Breast epithelium (tissue), 3 donors: ENCODE measurements at regions not wholly inside any gene's neighbourhood (a gene's known extent, or its start where the extent isn't known, plus 50 kb on each side); places are given as distances from the start of the nearest gene placed in this dataset.

ENCODE experiments used
- CTCF ChIP-seq, 3 donors: fragments of 450-650 bp; IDR thresholded peaks; one replicate each; pipeline ENCODE4 v1.5.1; 2016 to 2017; ENCODE audit warnings: antibody characterized with exemption in 3 of 3, mild to moderate bottlenecking in 3 of 3, moderate library complexity in 3 of 3
- POLR2A ChIP-seq: fragments of 450-650 bp; IDR thresholded peaks from one replicate; pipeline ENCODE4 v1.6.1; 2016; ENCODE audit warnings: antibody characterized with exemption, mild to moderate bottlenecking, moderate library complexity

- no peak for TF ChIP-seq POLR2A
- no peak for TF ChIP-seq CTCF (IDR thresholded peaks at IDR 0.05)
Observed at GRCh38 chr18:61031626-61032025, 301.6 kb upstream of the CDH20 start.
